NCI-H1092 treated with DMSO at 0.1 percent for 48 hours (cell line): ENCODE measurements at regions not wholly inside any gene's neighbourhood (a gene's known extent, or its start where the extent isn't known, plus 50 kb on each side); places are given as distances from the start of the nearest gene placed in this dataset.
A peak's percentile ranks its signal among the peaks of the same experiment; 100 is the strongest.

Experiments
- DNase-seq: peaks from one replicate; lab custom pipeline; 2025; lab: John Stamatoyannopoulos, UW

GRCh38 chr21:17981060-17981740 is 162.0 kb upstream of the C21orf91 start:
- no peak for DNase-seq

GRCh38 chr21:17979763-17980162 is 160.6 kb upstream of the C21orf91 start:
- no peak for DNase-seq

GRCh38 chr21:17978895-17979294 is 159.7 kb upstream of the C21orf91 start:
- no peak for DNase-seq

GRCh38 chr21:17976691-17977090 is 157.5 kb upstream of the C21orf91 start:
- no peak for DNase-seq

GRCh38 chr21:17976139-17976538 is 157.0 kb upstream of the C21orf91 start:
- DNase-seq = no peak

- DNase-seq = no peak
Measured at GRCh38 chr21:17967319-17967718, 148.2 kb upstream of the C21orf91 start.

- DNase-seq = no peak
Measured at GRCh38 chr21:17964716-17965115, 145.6 kb upstream of the C21orf91 start.

- no peak for DNase-seq
Measured at GRCh38 chr21:17964199-17964598, 145.0 kb upstream of the C21orf91 start.

GRCh38 chr21:17950591-17950990 is 131.4 kb upstream of the C21orf91 start:
- no peak for DNase-seq

GRCh38 chr21:17949421-17949820 is 130.3 kb upstream of the C21orf91 start:
- DNase-seq = no peak

- DNase-seq = no peak
Measured at GRCh38 chr21:17947531-17947930, 128.4 kb upstream of the C21orf91 start.

- no peak for DNase-seq
Measured at GRCh38 chr21:17931080-17931479, 111.9 kb upstream of the C21orf91 start.

GRCh38 chr21:17930093-17930492 is 110.9 kb upstream of the C21orf91 start:
- DNase-seq = no peak

GRCh38 chr21:17929510-17929909 is 110.4 kb upstream of the C21orf91 start:
- no peak for DNase-seq

GRCh38 chr21:17925899-17926298 is 106.7 kb upstream of the C21orf91 start:
- peak; percentile 57 for DNase-seq

- DNase-seq = peak; percentile 72
Measured at GRCh38 chr21:17925000-17925610, 105.9 kb upstream of the C21orf91 start.

GRCh38 chr21:17921579-17922530 is 102.7 kb upstream of the C21orf91 start:
- DNase-seq = no peak

GRCh38 chr21:17915976-17916375 is 96.8 kb upstream of the C21orf91 start:
- DNase-seq = no peak

GRCh38 chr21:17911628-17912027 is 92.5 kb upstream of the C21orf91 start:
- DNase-seq = no peak

GRCh38 chr21:17903929-17904639 is 84.9 kb upstream of the C21orf91 start:
- no peak for DNase-seq

GRCh38 chr21:17903029-17903806 is 84.1 kb upstream of the C21orf91 start:
- peak; percentile 59 for DNase-seq
